A549 (cell line): ENCODE measurements at regions not wholly inside any gene's neighbourhood (a gene's known extent, or its start where the extent isn't known, plus 50 kb on each side); places are given as distances from the start of the nearest gene placed in this dataset.

ENCODE experiments used
- ATAC-seq, 2 experiments: fragments of 200-7000 bp in 1 of 2; fragments of >200 bp in 1 of 2; cut with Nextera tagmentation in 1 of 2; cut with Tn5 transposase in 1 of 2; 3 replicates each; pipeline versions ENCODE4 v1.8.0 to v1.9.1; 2018 to 2020; ENCODE audit warnings: mild to moderate bottlenecking in 1 of 2, moderate library complexity in 1 of 2
- CTCF ChIA-PET: fragments of 300-600 bp; sonication (Branson Sonifier 250); formaldehyde crosslinking; extraction: SDS; loops from one replicate; lab custom pipeline; 2021; ENCODE audit warnings: antibody characterized with exemption, inconsistent platforms; lab: Yijun Ruan, JAX
- POLR2A ChIA-PET: fragments of 350-600 bp; formaldehyde crosslinking; extraction: SDS; loops from one replicate; lab custom pipeline; 2021; ENCODE audit warnings: antibody characterized with exemption, inconsistent platforms; lab: Yijun Ruan, JAX
- DNase-seq, 2 experiments: peaks; one replicate each; pipeline versions ENCODE4 v3.0.0 to v3.0.0-alpha.2; 2011 to 2016; ENCODE audit warnings: low read depth in 1 of 2, low spot score in 1 of 2
- FAIRE-seq: peaks from 2 replicates; lab custom pipeline; 2011; peaks lifted over from hg19 to GRCh38; lab: Jason Lieb, UNC
- H3K27ac ChIP-seq, 2 experiments: fragments of >200 bp; sonication (Bioruptor Twin); formaldehyde crosslinking; 3 replicates each; pipeline ENCODE4 v1.5.1; 2016 to 2017
- H3K4me1 ChIP-seq: fragments of >200 bp; sonication (Bioruptor Twin); formaldehyde crosslinking; 3 replicates; pipeline ENCODE4 v1.6.1; 2016
- H3K4me2 ChIP-seq: fragments of >200 bp; sonication (Bioruptor Twin); formaldehyde crosslinking; 3 replicates; pipeline ENCODE4 v1.6.1; 2016
- H3K4me3 ChIP-seq: fragments of >200 bp; sonication (Bioruptor Twin); formaldehyde crosslinking; 3 replicates; pipeline ENCODE4 v1.5.1; 2016
- H3K9me3 ChIP-seq: fragments of >200 bp; sonication (Bioruptor Twin); formaldehyde crosslinking; 3 replicates; pipeline ENCODE4 v1.6.1; 2016
- CBX2 ChIP-seq: fragments of 200-600 bp; sonication (generic); IDR thresholded peaks from 2 replicates; pipeline ENCODE4 v1.6.1; 2016; ENCODE audit warnings: low read depth, mild to moderate bottlenecking, borderline replicate concordance
- EHMT2 ChIP-seq: fragments of 200-600 bp; sonication (generic); IDR thresholded peaks from 2 replicates; pipeline ENCODE4 v1.6.1; 2016; ENCODE audit warnings: antibody characterized with exemption, low read depth, mild to moderate bottlenecking, moderate library complexity
- EP300 ChIP-seq, 2 experiments: fragments of >200 bp; sonication (Bioruptor Twin); formaldehyde crosslinking; IDR thresholded peaks; 2 replicates in 1 of 2; 3 replicates in 1 of 2; pipeline ENCODE4 v1.6.1; 2016 to 2017
- ESRRA ChIP-seq: fragments of 150-350 bp; IDR thresholded peaks from 2 replicates; pipeline ENCODE4 v1.6.1; 2014; ENCODE audit warnings: mild to moderate bottlenecking, low read length, borderline replicate concordance
- GATA3 ChIP-seq: IDR thresholded peaks from 2 replicates; pipeline ENCODE4 v1.6.1; 2012; ENCODE audit warnings: borderline replicate concordance
- HDAC2 ChIP-seq: fragments of 200-600 bp; sonication (generic); IDR thresholded peaks from 2 replicates; pipeline ENCODE4 v1.6.1; 2016
- HOXB13 ChIP-seq: fragments of 250-450 bp; sonication (Bioruptor Pico); IDR thresholded peaks from 2 replicates; pipeline ENCODE4 v1.5.0; 2020; ENCODE audit warnings: low read depth, mild to moderate bottlenecking, moderate library complexity
- HOXB5 ChIP-seq: fragments of 250-450 bp; sonication (Bioruptor Pico); IDR thresholded peaks from 2 replicates; pipeline ENCODE4 v1.5.0; 2020; ENCODE audit warnings: mild to moderate bottlenecking, moderate library complexity
- JUNB ChIP-seq: fragments of >200 bp; sonication (Bioruptor Twin); formaldehyde crosslinking; IDR thresholded peaks from 2 replicates; pipeline ENCODE4 v1.6.1; 2016
- MAZ ChIP-seq: fragments of 150-350 bp; IDR thresholded peaks from 2 replicates; pipeline ENCODE4 v1.6.1; 2014; ENCODE audit warnings: antibody characterized with exemption, low read depth, low read length, borderline replicate concordance
- MYC ChIP-seq: IDR thresholded peaks from 2 replicates; pipeline ENCODE4 v1.6.1; 2012; ENCODE audit warnings: mild to moderate bottlenecking, inconsistent platforms, low read length, improper control_type of control experiment, borderline replicate concordance
- NPAS2 ChIP-seq: fragments of 250-450 bp; sonication (Bioruptor Pico); IDR thresholded peaks from 2 replicates; pipeline ENCODE4 v1.8.0; 2022; ENCODE audit warnings: mild to moderate bottlenecking, moderate library complexity, borderline replicate concordance
- RAD21 ChIP-seq, 2 experiments: fragments of >200 bp in 1 of 2; sonication (Bioruptor Twin) in 1 of 2; formaldehyde crosslinking in 1 of 2; IDR thresholded peaks in 1 of 2; conservative IDR thresholded peaks in 1 of 2; 2 replicates in 1 of 2; 3 replicates in 1 of 2; pipeline ENCODE4 v1.6.1; 2012 to 2018; ENCODE audit warnings: inconsistent platforms in 1 of 2
- RFX5 ChIP-seq: fragments of 450-650 bp; IDR thresholded peaks from 2 replicates; pipeline ENCODE4 v1.7.1; 2014; ENCODE audit warnings: antibody characterized with exemption, mild to moderate bottlenecking, moderate library complexity
- SREBF2 ChIP-seq: fragments of 450-650 bp; IDR thresholded peaks from 2 replicates; pipeline ENCODE4 v1.6.1; 2014; ENCODE audit warnings: mild to moderate bottlenecking, moderate library complexity
- ZC3H11A ChIP-seq: fragments of 450-650 bp; IDR thresholded peaks from 2 replicates; pipeline ENCODE4 v1.6.1; 2014; ENCODE audit warnings: antibody characterized with exemption, mild to moderate bottlenecking
- ZNF302 ChIP-seq: fragments of 250-450 bp; sonication (Bioruptor Pico); IDR thresholded peaks from 2 replicates; pipeline ENCODE4 v1.9.0; 2021; ENCODE audit warnings: inconsistent platforms, mild to moderate bottlenecking, moderate library complexity
- ZSCAN20 ChIP-seq: fragments of 250-450 bp; sonication (Bioruptor Pico); IDR thresholded peaks from 2 replicates; pipeline ENCODE4 v1.8.0; 2022; ENCODE audit warnings: mild to moderate bottlenecking, moderate library complexity
- WGBS: methylation state at CpG from one replicate; pipeline ENCODE4 v1.1.6; 2017; ENCODE audit errors: missing lambda C conversion rate; 5-methylcytosine and 5-hydroxymethylcytosine counted together
- TF ChIP-seq, protein P1 (sequence below): IDR thresholded peaks from 2 replicates; pipeline ENCODE4 v1.6.1; 2012
- TF ChIP-seq, protein P2 (sequence below): IDR thresholded peaks from 2 replicates; pipeline ENCODE4 v1.6.1; 2012; ENCODE audit warnings: low read depth, borderline replicate concordance
- TF ChIP-seq, protein P3 (sequence below): fragments of 450-650 bp; IDR thresholded peaks from 2 replicates; pipeline ENCODE4 v1.6.1; 2014; ENCODE audit warnings: antibody characterized with exemption
- TF ChIP-seq, protein P4 (sequence below): fragments of >200 bp; sonication (Bioruptor Twin); formaldehyde crosslinking; IDR thresholded peaks from 3 replicates; pipeline ENCODE4 v1.5.1; 2016

DNA sequence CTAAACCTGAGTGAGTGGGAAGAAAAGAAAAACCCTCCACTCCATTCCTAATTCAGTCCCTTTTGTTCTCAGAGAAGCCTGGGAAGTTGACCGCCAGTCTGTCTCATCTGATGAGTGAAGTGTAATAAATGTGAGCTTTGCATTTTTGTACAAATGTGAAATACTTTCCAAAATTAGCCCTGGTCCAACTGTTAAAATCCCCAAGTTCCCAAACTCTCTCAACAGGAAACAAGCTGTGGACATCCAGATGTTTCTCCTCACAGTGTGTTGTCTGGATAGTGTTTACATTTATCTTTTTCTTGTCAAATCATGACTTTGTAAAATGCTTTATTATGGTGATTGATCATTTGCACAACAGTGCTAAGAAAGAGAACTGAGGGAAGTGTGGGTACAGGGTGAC, 145.1 kb downstream of the TM2D1 start (continued):
- TF ChIP-seq, protein P1, sequence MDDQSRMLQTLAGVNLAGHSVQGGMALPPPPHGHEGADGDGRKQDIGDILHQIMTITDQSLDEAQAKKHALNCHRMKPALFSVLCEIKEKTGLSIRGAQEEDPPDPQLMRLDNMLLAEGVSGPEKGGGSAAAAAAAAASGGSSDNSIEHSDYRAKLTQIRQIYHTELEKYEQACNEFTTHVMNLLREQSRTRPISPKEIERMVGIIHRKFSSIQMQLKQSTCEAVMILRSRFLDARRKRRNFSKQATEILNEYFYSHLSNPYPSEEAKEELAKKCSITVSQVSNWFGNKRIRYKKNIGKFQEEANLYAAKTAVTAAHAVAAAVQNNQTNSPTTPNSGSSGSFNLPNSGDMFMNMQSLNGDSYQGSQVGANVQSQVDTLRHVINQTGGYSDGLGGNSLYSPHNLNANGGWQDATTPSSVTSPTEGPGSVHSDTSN = no peak
- TF ChIP-seq JUNB = no peak
- TF ChIP-seq ZC3H11A = no peak
- TF ChIP-seq, protein P2, sequence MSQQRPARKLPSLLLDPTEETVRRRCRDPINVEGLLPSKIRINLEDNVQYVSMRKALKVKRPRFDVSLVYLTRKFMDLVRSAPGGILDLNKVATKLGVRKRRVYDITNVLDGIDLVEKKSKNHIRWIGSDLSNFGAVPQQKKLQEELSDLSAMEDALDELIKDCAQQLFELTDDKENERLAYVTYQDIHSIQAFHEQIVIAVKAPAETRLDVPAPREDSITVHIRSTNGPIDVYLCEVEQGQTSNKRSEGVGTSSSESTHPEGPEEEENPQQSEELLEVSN = no peak
- TF ChIP-seq SREBF2 = no peak
- no peak for TF ChIP-seq CBX2
- TF ChIP-seq ESRRA = no peak
- TF ChIP-seq HOXB13 = no peak
- TF ChIP-seq MAZ = no peak
- no peak for TF ChIP-seq EHMT2
- TF ChIP-seq RAD21 (conservative IDR thresholded peaks at IDR 0.05 in 1 of 2, IDR thresholded peaks at IDR 0.05 in 1 of 2) = no peak

DNA sequence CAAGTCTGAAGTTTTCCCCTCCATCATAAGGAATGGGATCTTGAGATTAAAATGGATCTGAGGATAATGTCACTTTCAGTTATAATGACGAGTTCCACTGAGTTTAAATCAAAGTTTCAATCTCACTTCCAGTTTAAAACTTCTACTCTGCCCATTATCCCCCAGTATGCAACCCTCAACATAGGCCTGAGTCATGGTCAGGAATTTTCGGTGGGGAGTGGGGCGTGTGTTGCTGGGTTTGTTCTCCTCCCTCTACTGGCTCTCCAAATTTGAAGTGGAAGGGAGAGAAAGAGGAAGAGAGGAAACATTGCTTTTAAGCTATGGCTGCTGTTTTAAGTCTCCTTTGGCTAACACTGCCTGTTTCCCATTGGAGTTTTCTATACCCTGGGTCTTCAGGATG, 152.9 kb downstream of the TM2D1 start:
- POLR2A ChIA-PET = no interaction called here
- Histone ChIP-seq H3K4me2 (no peak overlapping the region), H3K27ac (no peak overlapping the region)
- no peak for TF ChIP-seq RAD21 (conservative IDR thresholded peaks at IDR 0.05 in 1 of 2, IDR thresholded peaks at IDR 0.05 in 1 of 2)
- TF ChIP-seq, all 56 proteins: peak for 0
- H3K4me1 ChIP-seq = no peaks in the 10 kb centered on the region
- CTCF ChIA-PET = no interaction called here
- WGBS = 58% methylated on average over 3 of the region's 3 CpGs
- FAIRE-seq (no peak), DNase-seq (no peak), ATAC-seq (no peak)
- no peaks in the 10 kb centered on the region for H3K9me3 ChIP-seq
- no peak overlapping the region for H3K4me3 ChIP-seq

DNA sequence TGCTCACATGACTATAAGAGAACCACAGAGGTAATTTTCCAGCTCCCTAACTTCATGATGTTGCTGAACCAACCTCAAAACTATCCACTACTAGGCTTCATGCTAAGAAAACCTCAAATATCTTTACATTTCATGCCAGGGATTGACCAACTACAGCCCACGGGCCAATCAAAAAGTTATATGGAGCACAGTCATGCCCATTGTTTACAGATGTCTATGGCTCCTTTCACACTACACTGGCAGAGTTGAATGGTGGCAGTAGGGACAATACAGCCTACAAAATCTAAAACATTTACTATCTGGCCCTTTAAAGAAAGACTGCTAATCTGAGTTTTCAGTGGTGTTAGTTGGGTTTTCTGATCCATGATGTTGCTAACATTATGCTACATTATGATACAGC, 154.8 kb downstream of the TM2D1 start:
- Histone ChIP-seq H3K9me3 (peaks cover 15% of the 10 kb centered on the region), H3K4me3 (no peak overlapping the region), H3K4me1 (no peaks in the 10 kb centered on the region), H3K27ac (no peak overlapping the region), H3K4me2 (no peak overlapping the region)
- CTCF ChIA-PET = interaction anchor here (0.6 kb wide), 1 partner anchor 118 kb away, joined by 3 read pairs; no protein-coding TSS in a partner anchor
- TF ChIP-seq, protein P3, sequence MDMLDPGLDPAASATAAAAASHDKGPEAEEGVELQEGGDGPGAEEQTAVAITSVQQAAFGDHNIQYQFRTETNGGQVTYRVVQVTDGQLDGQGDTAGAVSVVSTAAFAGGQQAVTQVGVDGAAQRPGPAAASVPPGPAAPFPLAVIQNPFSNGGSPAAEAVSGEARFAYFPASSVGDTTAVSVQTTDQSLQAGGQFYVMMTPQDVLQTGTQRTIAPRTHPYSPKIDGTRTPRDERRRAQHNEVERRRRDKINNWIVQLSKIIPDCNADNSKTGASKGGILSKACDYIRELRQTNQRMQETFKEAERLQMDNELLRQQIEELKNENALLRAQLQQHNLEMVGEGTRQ = no peak
- TF ChIP-seq RFX5 (no peak), ZSCAN20 (CRISPR knock-in tag) (no peak), CBX2 (no peak), GATA3 (no peak), EP300 (IDR thresholded peaks at IDR 0.05) (no peak), MYC (no peak)
- TF ChIP-seq, protein P4, sequence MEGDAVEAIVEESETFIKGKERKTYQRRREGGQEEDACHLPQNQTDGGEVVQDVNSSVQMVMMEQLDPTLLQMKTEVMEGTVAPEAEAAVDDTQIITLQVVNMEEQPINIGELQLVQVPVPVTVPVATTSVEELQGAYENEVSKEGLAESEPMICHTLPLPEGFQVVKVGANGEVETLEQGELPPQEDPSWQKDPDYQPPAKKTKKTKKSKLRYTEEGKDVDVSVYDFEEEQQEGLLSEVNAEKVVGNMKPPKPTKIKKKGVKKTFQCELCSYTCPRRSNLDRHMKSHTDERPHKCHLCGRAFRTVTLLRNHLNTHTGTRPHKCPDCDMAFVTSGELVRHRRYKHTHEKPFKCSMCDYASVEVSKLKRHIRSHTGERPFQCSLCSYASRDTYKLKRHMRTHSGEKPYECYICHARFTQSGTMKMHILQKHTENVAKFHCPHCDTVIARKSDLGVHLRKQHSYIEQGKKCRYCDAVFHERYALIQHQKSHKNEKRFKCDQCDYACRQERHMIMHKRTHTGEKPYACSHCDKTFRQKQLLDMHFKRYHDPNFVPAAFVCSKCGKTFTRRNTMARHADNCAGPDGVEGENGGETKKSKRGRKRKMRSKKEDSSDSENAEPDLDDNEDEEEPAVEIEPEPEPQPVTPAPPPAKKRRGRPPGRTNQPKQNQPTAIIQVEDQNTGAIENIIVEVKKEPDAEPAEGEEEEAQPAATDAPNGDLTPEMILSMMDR = no peak
- no peak for ATAC-seq
- no peak for FAIRE-seq
- 33% methylated on average over 1 of the region's 1 CpG for WGBS
- no peak for DNase-seq
- POLR2A ChIA-PET = no interaction called here

DNA sequence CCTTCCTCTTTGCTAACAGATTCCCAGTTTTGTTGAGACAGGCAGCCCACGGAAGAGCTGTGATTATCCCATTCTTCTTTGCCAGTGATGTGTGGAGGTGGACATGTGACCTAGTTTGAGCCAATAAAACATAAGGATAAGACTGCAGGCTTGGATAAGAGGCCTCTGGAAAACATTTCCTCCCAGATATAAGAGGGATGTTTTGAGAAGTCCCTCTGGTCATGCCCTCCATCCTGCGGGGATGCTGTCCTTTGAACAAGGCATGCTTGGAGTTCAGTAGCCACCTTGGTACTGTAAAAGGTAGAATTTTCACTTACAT, 155.7 kb downstream of the TM2D1 start:
- POLR2A ChIA-PET = no interaction called here
- H3K9me3 ChIP-seq = peaks cover 19% of the 10 kb centered on the region
- DNase-seq (no peak), FAIRE-seq (no peak)
- no peak overlapping the region for H3K4me3 ChIP-seq
- CTCF ChIA-PET = no interaction called here
- TF ChIP-seq ESRRA = no peak
- no peak for TF ChIP-seq NPAS2 (CRISPR knock-in tag)
- no peak for TF ChIP-seq HOXB5 (CRISPR knock-in tag)
- TF ChIP-seq HDAC2 = no peak
- no peak for TF ChIP-seq ZNF302
- TF ChIP-seq MAZ = no peak
- no peak for TF ChIP-seq ZC3H11A
- TF ChIP-seq, all 56 proteins: peak for 0
- H3K4me1 ChIP-seq = no peaks in the 10 kb centered on the region
- H3K4me2 ChIP-seq = no peak overlapping the region
- no peak for ATAC-seq
- WGBS = 75% methylated on average over 2 of the region's 2 CpGs
- no peak overlapping the region for H3K27ac ChIP-seq
